ENCODE measurements at regions not wholly inside any gene's neighbourhood (a gene's known extent, or its start where the extent isn't known, plus 50 kb on each side); places are given as distances from the start of the nearest gene placed in this dataset.

GRCh38 chr13:105961438-105961837 lies 574.0 kb downstream of the EFNB2 start:
- intact Hi-C loops (cut with DNase I, micrococcal nuclease): no loop called here
- ATAC-seq: no peak

GRCh38 chr13:105960326-105960725 lies 575.1 kb downstream of the EFNB2 start:
- DNase-seq (no peak), ATAC-seq (no peak)
- Histone ChIP-seq H3K4me1 (ENCODE audit: low read depth) (no peaks in the 10 kb centered on the region), H3K4me3 (no peak overlapping the region), H3K9me3 (no peaks in the 10 kb centered on the region), H3K36me3 (ENCODE audit: low read depth) (no peaks in the 10 kb centered on the region)
- TF ChIP-seq CTCF (IDR thresholded peaks at IDR 0.05): no peak
- intact Hi-C loops (cut with DNase I, micrococcal nuclease): no loop called here

More at GRCh38 chr13:105961438-105961837, 574.0 kb downstream of the EFNB2 start:
- Histone ChIP-seq H3K9me3 (no peaks in the 10 kb centered on the region), H3K36me3 (ENCODE audit: low read depth) (no peaks in the 10 kb centered on the region), H3K4me3 (no peak overlapping the region), H3K4me1 (ENCODE audit: low read depth) (no peaks in the 10 kb centered on the region)
- no peak for DNase-seq
- no peak for TF ChIP-seq CTCF (IDR thresholded peaks at IDR 0.05)

- DNase-seq (no peak), ATAC-seq (no peak)
- Histone ChIP-seq H3K4me1 (ENCODE audit: low read depth) (no peaks in the 10 kb centered on the region), H3K36me3 (ENCODE audit: low read depth) (no peaks in the 10 kb centered on the region), H3K4me3 (no peak overlapping the region), H3K9me3 (no peaks in the 10 kb centered on the region)
- TF ChIP-seq CTCF (IDR thresholded peaks at IDR 0.05): no peak
- intact Hi-C loops (cut with DNase I, micrococcal nuclease): no loop called here
Observed at GRCh38 chr13:105959876-105960275, 575.6 kb downstream of the EFNB2 start.

- Histone ChIP-seq H3K4me3 (no peak overlapping the region), H3K9me3 (no peaks in the 10 kb centered on the region), H3K4me1 (ENCODE audit: low read depth) (no peaks in the 10 kb centered on the region), H3K36me3 (ENCODE audit: low read depth) (no peaks in the 10 kb centered on the region)
- intact Hi-C loops (cut with DNase I, micrococcal nuclease): no loop called here
- no peak for TF ChIP-seq CTCF (IDR thresholded peaks at IDR 0.05)
- ATAC-seq: no peak
- no peak for DNase-seq
Observed at GRCh38 chr13:105957769-105958438, 577.6 kb downstream of the EFNB2 start.

- no peak for DNase-seq
- Histone ChIP-seq H3K4me1 (ENCODE audit: low read depth) (no peaks in the 10 kb centered on the region), H3K4me3 (no peak overlapping the region), H3K36me3 (ENCODE audit: low read depth) (no peaks in the 10 kb centered on the region), H3K9me3 (no peaks in the 10 kb centered on the region)
- TF ChIP-seq CTCF (IDR thresholded peaks at IDR 0.05): no peak
- ATAC-seq: no peak
- intact Hi-C loops (cut with DNase I, micrococcal nuclease): no loop called here
Observed at GRCh38 chr13:105956921-105957320, 578.5 kb downstream of the EFNB2 start.

GRCh38 chr13:105952973-105953290 lies 582.5 kb downstream of the EFNB2 start:
- intact Hi-C loops (cut with DNase I, micrococcal nuclease): no loop called here
- Histone ChIP-seq H3K9me3 (no peaks in the 10 kb centered on the region), H3K4me3 (no peak overlapping the region), H3K36me3 (ENCODE audit: low read depth) (no peaks in the 10 kb centered on the region), H3K4me1 (ENCODE audit: low read depth) (no peaks in the 10 kb centered on the region)
- no peak for TF ChIP-seq CTCF (IDR thresholded peaks at IDR 0.05)
- DNase-seq: no peak
- ATAC-seq: no peak
